ENCODE measurements at regions not wholly inside any gene's neighbourhood (a gene's known extent, or its start where the extent isn't known, plus 50 kb on each side); places are given as distances from the start of the nearest gene placed in this dataset.
"Not testable (repeated sequence)": the region's sequence is repeated elsewhere in the genome, so short reads cannot be mapped to it uniquely, and the experiment has no call there.

- no peak for FAIRE-seq
These were observed 126.4 kb downstream of the CCER1 start for GRCh38 chr12:90828621-90829020.

GRCh38 chr12:90827567-90827966 is 127.4 kb downstream of the CCER1 start:
- no peak for FAIRE-seq

DNA sequence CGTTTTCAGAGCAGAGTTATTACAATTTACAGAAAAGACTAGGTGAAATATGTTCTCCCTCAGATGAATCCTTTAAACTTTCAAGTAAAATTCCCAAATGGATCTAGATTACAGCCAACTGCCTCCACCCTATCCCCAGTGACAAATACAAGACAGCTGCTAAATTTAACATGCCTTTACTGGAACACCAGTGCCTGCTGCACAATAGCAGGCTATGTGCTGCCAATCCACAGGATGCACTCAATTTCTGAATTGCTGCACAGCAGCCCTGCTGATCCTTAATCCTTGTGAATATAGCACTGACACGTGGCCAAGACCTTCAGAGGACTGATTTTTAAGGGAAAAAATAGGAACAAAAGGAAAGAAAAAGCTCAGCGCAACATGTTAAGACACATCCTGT is 128.9 kb downstream of the CCER1 start:
- FAIRE-seq = no peak

GRCh38 chr12:90823859-90824258 is 131.1 kb downstream of the CCER1 start:
- FAIRE-seq = no peak

- FAIRE-seq = no peak
These were observed 135.3 kb downstream of the CCER1 start for GRCh38 chr12:90819709-90820108.

DNA sequence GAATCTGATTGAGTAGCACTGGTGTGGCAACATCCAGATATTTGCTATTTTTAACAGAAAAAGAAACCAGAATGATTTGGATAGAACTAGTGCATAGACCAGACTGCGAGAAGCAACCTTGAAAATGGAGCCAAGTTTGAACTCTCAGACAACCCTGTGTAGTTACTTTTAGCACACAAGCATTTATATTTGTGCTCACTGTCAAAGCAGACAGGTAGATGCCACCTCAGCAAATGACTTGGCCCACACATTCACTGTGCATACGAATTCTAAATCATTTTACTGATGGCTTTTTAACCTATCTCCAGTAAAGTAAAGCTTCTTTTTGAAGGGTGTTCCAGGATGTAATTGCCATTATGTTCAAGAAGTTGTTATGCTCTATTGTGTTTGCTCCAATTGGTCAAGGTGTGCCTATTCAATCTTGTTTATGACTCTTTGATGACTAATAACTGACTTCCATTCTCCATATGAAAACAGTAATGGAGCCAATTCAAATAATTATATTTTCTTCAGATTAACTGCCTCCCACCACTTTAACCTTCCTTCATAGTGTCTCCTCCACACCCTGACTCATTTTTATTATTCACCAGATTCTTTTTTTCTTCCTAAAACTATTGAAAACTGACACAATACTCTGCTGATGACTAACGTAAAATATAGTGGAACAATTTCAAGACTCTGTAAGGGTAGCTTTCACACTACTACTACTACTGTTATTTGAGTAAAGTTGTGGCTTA is 138.5 kb downstream of the CCER1 start:
- no peak for FAIRE-seq

GRCh38 chr12:90809940-90810339 is 145.0 kb downstream of the CCER1 start:
- no peak for FAIRE-seq

DNA sequence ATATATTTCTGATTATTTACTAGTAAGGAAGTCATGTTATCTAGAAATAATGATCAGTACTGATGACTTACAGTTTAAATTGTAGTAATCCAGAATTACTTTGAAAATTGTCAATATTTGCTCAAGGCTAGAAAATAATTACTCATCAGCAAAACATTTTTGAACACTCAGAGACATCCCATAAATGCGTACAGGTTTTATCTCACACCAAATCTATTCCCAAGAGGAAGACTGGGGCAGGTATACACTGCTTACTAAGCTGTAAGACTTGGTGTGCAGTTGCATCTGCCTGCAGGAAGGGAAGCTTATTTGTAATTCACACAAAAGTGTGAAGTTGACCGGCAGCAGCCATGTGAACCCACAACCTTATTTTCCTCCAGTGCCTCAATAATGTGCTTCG is 146.4 kb downstream of the CCER1 start:
- FAIRE-seq = no peak

DNA sequence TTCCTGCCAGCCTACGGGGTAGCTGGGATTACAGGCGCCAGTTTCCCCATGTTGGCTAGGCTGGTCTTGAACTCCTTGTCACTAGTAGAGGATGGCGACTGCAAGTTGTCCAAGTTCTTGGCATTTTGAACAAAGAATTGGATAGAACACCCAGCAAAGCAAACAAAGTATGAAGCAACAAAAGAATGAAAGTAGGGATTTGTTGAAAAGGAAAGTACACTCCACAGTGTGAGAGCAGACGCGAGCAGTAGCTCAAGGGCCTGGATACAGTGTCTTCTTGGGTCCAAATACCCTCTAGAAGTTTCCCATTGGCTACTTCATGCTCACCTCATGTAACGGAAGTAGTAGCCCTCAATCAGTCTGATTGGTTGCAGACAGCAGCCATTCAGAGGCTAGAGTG is 152.2 kb downstream of the CCER1 start:
- no peak for FAIRE-seq

GRCh38 chr12:90801776-90802175 is 153.2 kb downstream of the CCER1 start:
- no peak for FAIRE-seq

- FAIRE-seq = no peak
These were observed 160.8 kb downstream of the CCER1 start for GRCh38 chr12:90794212-90794611.

DNA sequence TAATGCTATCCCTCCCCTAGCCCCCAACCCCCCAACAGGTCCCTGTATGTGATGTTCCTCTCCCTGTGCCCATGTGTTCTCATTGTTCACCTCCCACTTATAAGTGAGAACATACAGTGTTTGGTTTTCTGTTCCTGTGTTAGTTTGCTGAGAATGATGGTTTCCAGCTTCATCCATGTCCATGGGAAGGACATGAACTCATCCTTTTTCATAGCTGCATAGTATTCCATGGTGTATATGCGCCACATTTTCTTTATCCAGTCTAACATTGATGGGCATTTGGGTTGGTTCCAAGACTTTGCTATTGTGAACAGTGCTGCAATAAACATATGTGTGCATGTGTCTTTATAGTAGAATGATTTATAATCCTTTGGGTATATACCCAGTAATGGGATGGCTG is 162.3 kb downstream of the CCER1 start:
- FAIRE-seq = not testable (repeated sequence)

GRCh38 chr12:90791445-90791844 is 163.5 kb downstream of the CCER1 start:
- FAIRE-seq = no peak

GRCh38 chr12:90790747-90791146 is 164.2 kb downstream of the CCER1 start:
- no peak for FAIRE-seq

GRCh38 chr12:90773491-90773890 is 181.5 kb downstream of the CCER1 start:
- no peak for FAIRE-seq

DNA sequence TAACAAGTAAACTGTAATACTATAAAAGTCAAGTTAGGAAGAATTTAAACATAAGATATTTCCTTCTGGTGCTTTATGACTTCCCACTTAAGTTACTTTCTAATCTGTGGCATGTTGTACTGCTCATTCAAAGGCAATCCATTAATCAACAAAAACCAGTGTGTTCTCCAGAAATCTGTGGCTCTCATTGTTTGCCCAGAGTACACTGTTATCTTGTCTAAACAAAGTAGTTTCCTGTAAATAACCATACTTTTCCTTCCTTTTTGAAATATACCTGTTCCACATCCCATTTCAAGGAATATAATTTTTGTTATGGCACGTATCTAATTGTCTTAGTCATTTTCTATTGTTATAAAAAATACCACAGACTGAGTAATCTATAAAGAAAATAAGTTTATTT is 184.1 kb downstream of the CCER1 start:
- no peak for FAIRE-seq

GRCh38 chr12:90757957-90758356 is 197.0 kb downstream of the CCER1 start:
- no peak for FAIRE-seq

DNA sequence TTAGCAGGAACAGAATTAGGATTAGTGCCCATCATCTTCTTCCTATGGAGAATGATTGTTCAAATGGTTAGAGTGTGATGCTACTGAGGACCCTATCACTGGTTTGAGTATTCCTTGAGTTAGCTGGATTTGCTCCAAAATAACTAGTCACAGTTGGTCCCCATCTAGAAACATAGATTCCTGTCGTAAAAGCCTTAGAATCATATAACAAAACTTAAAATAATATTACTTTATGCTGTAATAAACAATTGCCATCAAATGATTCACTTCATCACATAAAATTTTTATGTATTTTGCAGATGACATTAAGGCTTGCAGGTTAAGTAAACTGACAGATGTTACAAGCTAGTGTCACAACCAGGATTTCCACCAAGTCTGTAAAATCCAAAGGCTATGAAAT is 209.8 kb downstream of the CCER1 start:
- no peak for FAIRE-seq

DNA sequence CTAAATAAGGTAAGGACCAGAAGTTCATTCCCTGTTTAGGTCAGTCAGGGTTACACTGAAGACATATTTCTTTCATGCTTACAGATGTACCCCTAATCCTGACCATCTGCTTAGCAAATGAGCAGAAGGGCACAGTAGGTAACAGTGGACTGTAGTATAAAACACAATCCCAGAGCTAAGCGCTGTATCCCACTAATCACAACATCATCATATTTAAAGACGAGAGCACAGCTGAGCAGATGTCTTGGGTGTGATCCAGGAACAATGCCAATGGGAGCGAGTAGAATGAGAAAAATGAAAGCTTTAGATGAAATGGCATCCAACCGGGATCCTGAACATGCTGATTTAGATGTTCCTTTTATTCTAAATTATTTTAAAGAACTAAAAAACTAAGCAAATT is 213.4 kb downstream of the CCER1 start:
- no peak for FAIRE-seq

- FAIRE-seq = no peak
These were observed 225.2 kb downstream of the CCER1 start for GRCh38 chr12:90729736-90730135.

DNA sequence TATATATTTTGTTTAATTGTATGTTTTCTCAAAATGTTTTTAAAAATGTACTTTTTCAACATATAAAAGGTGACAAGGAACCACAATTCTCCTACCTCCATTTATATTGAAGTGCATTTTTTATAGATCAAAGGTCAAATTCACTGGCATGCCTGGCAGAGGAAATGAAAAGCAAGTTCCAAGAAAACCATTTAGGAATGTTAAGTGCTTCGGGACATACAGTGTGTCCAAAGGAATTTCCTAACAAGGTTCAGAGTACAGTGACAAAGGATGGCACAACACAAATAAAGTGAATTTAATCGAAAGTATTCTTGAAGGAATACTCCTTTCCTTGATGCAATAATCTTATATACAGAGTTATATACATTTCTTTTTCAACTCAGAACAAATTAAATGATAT is 242.3 kb downstream of the CCER1 start:
- FAIRE-seq = no peak

DNA sequence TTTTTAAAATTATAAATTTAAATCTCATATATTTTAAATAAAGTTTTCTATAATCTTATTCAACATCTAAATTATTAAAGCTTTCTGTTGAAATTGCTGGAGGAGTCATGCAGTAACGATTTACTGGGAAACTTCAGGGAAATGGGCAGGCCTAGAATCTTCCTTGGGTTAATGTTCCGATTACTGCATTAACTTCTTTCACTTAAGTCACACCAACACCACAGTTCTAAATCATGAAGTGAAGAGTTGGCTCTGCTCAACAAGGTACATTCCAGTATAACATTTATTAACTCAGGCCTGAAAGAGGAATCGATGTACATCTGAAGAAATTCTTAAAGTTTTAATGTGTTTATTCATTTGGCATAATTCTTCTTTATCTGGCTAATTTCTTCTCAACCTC is 244.3 kb downstream of the CCER1 start:
- FAIRE-seq = no peak

GRCh38 chr12:90706036-90706435 is 248.9 kb downstream of the CCER1 start:
- no peak for FAIRE-seq

DNA sequence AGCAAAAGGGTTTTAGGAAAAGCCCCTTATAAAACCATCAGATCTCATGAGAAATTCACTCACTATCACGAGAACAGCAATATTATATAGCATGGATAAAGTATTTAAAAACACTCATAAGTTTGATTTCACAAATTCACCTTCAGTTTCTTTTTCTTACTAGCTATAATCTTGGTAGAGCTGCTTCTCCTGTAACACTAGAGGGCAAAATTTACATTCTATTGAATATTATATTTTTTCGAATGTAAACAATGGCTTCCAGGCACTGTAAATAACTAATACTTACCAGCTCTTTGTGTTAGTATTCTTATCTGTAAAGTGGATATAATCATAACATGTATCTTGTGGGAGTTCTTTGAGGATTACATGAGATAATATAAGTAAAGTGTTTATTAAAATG is 259.6 kb downstream of the CCER1 start:
- no peak for FAIRE-seq

DNA sequence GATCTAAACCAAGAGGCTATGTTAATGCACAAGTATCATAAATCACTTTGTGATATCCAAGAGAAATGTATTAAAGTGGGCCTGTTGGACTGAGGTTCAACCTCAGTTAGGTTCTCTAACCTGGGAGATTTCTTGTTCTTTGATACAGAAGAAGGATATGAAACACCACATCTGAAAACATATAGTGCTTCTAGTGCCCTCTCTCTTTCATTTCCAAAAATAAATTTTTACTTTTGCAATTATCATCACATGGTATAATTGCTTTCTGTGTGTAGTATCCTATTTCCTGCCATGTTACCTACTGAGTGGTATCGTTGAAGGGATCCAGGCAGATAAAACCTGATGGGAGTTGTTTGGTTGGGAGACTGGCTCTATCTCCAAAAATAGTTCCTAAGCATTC is 264.9 kb downstream of the CCER1 start:
- FAIRE-seq = no peak

All from G401.6 (cell line).